Choroid plexus epithelial cell (primary cell): ENCODE measurements at regions not wholly inside any gene's neighbourhood (a gene's known extent, or its start where the extent isn't known, plus 50 kb on each side); places are given as distances from the start of the nearest gene placed in this dataset.

ENCODE experiments used
- DNase-seq: peaks from one replicate; pipeline ENCODE4 v3.0.0-alpha.2; 2010; ENCODE audit warnings: low read depth
- H3K4me3 ChIP-seq: 2 replicates; pipeline ENCODE4 v1.5.1; 2011; ENCODE audit warnings: low read depth, mild to moderate bottlenecking, control low read depth, low read length, moderate library complexity
- CTCF ChIP-seq: conservative IDR thresholded peaks from 2 replicates; pipeline ENCODE4 v1.5.1; 2011; ENCODE audit warnings: low read depth, mild to moderate bottlenecking, control low read depth, inconsistent platforms, low read length, moderate library complexity

- no peak for DNase-seq
- no peak for TF ChIP-seq CTCF
- no peak overlapping the region for H3K4me3 ChIP-seq
These were observed 467.3 kb upstream of the RGS18 start for GRCh38 chr1:191690931-191691330.

- TF ChIP-seq CTCF = no peak
- no peak overlapping the region for H3K4me3 ChIP-seq
- no peak for DNase-seq
These were observed 464.5 kb upstream of the RGS18 start for GRCh38 chr1:191693797-191694196.

- DNase-seq = no peak
- TF ChIP-seq CTCF = no peak
- no peak overlapping the region for H3K4me3 ChIP-seq
These were observed 462.4 kb upstream of the RGS18 start for GRCh38 chr1:191695865-191696264.

GRCh38 chr1:191696354-191696753, 461.9 kb upstream of the RGS18 start:
- DNase-seq = no peak
- TF ChIP-seq CTCF = no peak
- no peak overlapping the region for H3K4me3 ChIP-seq

- H3K4me3 ChIP-seq = no peak overlapping the region
- TF ChIP-seq CTCF = no peak
- DNase-seq = no peak
These were observed 460.7 kb upstream of the RGS18 start for GRCh38 chr1:191697556-191697955.

- no peak for DNase-seq
- no peak for TF ChIP-seq CTCF
- no peak overlapping the region for H3K4me3 ChIP-seq
These were observed 460.0 kb upstream of the RGS18 start for GRCh38 chr1:191698246-191698645.

- TF ChIP-seq CTCF = no peak
- H3K4me3 ChIP-seq = no peak overlapping the region
- DNase-seq = no peak
These were observed 458.9 kb upstream of the RGS18 start for GRCh38 chr1:191699343-191699742.
